Activated CD4-positive, alpha-beta T cell treated with anti-CD3 and anti-CD28 coated beads, Interleukin-2, amount 10 ng/mL, durations not matched to agents 24 days and 14 days (primary cell): ENCODE measurements at regions not wholly inside any gene's neighbourhood (a gene's known extent, or its start where the extent isn't known, plus 50 kb on each side); places are given as distances from the start of the nearest gene placed in this dataset.

Experiments used
- DNase-seq: peaks from one replicate; pipeline ENCODE4 v3.0.0; 2022
- H3K27ac Mint-ChIP-seq: one replicate; pipeline ENCODE4 v1.8.0; 2022; ENCODE audit warnings: mild to moderate bottlenecking, mixed read lengths
- H3K27me3 Mint-ChIP-seq: one replicate; pipeline ENCODE4 v1.8.0; 2022; ENCODE audit warnings: mixed read lengths
- H3K36me3 Mint-ChIP-seq: one replicate; pipeline ENCODE4 v1.8.0; 2022; ENCODE audit warnings: low read depth, mild to moderate bottlenecking, mixed read lengths
- H3K4me1 Mint-ChIP-seq: one replicate; pipeline ENCODE4 v1.8.0; 2021; ENCODE audit warnings: mixed read lengths
- H3K4me3 Mint-ChIP-seq: one replicate; pipeline ENCODE4 v1.8.0; 2022; ENCODE audit warnings: mild to moderate bottlenecking, moderate library complexity, mixed read lengths
- H3K9me3 Mint-ChIP-seq: one replicate; pipeline ENCODE4 v1.8.0; 2021; ENCODE audit warnings: mixed read lengths
- intact Hi-C: fragments of 100-400 bp; cut with micrococcal nuclease; formaldehyde crosslinking; loops from one replicate; pipeline ENCODE4 v1.15.1; 2023

- H3K4me1 Mint-ChIP-seq: no peaks in the 10 kb centered on the region
- no peaks in the 10 kb centered on the region for H3K27me3 Mint-ChIP-seq
- H3K36me3 Mint-ChIP-seq: no peaks in the 10 kb centered on the region
- intact Hi-C loops: no loop called here
- no peak overlapping the region for H3K4me3 Mint-ChIP-seq
- DNase-seq: no peak
- no peak overlapping the region for H3K27ac Mint-ChIP-seq
- H3K9me3 Mint-ChIP-seq: no peaks in the 10 kb centered on the region
Observed at GRCh38 chr15:47496343-47497185, 220.7 kb upstream of the SEMA6D start.

GRCh38 chr15:47500842-47501241 lies 216.5 kb upstream of the SEMA6D start:
- Mint-ChIP-seq H3K9me3 (no peaks in the 10 kb centered on the region), H3K27ac (no peak overlapping the region), H3K4me3 (no peak overlapping the region), H3K27me3 (no peaks in the 10 kb centered on the region), H3K4me1 (no peaks in the 10 kb centered on the region), H3K36me3 (no peaks in the 10 kb centered on the region)
- DNase-seq: no peak
- intact Hi-C loops: no loop called here

DNA sequence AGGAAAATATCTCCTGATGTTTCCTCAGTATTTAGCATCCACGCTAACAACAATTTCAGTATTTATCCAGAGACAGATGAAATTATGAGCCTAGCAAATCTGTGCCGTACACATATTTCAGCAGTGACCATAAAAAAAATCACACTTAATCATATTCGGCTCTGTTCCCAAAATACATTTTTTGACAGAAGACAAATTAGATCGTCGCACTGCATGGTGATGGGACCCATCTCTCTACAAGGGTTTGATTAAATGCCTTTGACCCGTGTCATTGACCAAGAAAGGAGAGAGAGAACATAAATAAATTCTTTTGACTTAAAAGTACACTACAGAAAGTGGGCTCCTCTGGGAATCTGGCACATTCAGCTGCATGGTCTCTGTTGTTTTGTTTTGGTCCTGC lies 215.3 kb upstream of the SEMA6D start:
- Mint-ChIP-seq H3K9me3 (no peaks in the 10 kb centered on the region), H3K36me3 (no peaks in the 10 kb centered on the region), H3K4me1 (no peaks in the 10 kb centered on the region), H3K27me3 (no peaks in the 10 kb centered on the region), H3K4me3 (no peak overlapping the region), H3K27ac (no peak overlapping the region)
- intact Hi-C loops: no loop called here
- no peak for DNase-seq

DNA sequence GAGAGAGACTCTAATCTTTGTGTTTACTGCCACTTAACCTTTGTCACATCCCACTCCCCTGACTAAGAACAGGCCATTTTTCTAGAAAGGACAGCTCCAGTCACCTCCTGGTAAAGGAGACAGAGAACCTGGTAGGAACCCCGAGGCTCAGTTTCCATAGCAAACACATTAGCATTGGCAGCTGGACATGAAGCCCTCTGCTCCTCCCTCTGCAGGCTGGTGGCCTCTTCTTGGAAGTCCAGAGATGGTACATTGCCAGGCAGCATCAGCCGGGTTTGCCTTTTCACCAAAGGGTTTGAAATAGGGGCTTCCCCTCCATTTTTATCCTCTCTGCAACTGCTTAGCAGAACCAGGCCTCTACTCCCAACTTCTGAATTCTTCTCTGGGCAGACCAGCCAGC lies 213.4 kb upstream of the SEMA6D start:
- no peak overlapping the region for H3K27ac Mint-ChIP-seq
- no peaks in the 10 kb centered on the region for H3K27me3 Mint-ChIP-seq
- no peaks in the 10 kb centered on the region for H3K4me1 Mint-ChIP-seq
- H3K4me3 Mint-ChIP-seq: no peak overlapping the region
- no peaks in the 10 kb centered on the region for H3K9me3 Mint-ChIP-seq
- no peak for DNase-seq
- H3K36me3 Mint-ChIP-seq: no peaks in the 10 kb centered on the region
- intact Hi-C loops: no loop called here

DNA sequence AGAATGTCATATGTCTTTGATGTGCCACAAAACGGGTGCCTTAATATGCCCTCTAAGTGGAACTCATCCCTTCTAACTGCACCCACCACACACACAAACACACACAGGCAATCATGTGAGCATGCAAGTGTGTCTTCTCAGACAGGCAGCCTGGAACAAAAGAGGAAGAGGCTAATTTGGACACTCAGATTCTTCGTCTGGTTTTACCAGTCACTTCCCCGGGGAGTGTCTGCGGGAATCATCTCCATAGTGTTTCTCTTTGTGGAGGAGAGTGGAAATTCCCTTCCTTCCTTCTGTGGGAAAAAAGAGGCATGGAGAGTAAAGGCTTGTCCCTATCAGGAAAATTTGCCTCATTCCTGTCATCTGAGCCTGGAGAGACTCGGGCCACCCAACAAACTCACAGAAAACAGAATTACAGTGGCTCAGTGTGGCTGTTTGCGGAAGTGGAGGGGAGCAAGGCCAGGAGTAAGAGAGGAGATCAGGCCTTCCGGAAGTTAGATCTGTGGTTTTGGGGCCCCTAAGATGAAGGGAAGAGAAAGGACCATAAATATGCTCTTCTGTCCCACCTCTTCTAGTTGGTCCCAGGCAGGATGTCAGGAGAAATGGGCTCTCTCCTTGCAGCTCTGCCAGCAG lies 212.6 kb upstream of the SEMA6D start:
- intact Hi-C loops: no loop called here
- no peak for DNase-seq

DNA sequence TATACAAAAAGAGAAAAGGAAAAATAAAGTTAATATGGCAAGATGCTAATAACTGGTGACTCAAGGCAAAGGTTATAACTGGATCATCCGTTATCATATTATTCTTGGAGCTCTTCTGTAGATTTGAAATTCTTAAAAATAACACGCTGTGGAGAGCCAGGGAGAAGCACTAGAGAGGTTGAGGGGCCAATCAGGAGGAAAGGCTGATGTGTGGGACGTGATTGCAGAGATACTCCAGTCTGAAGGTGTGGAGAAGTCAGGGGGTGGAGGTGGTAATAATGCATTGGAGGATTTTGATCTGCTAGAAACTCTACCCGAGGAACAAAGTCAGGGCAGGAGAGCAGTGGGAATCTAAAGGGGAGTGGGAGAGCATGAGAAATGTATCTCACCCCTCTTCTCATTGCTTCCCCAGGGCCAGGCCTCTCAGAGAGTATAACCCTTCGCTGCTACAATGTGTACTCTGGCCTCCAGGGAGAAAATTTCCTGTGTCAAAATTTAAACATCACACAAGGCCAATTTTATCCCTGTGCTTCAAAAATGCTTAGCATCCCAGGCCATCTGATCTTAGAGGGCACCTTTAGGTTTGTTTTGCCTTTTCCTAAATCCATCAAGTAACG lies 211.5 kb upstream of the SEMA6D start:
- Mint-ChIP-seq H3K4me1 (no peaks in the 10 kb centered on the region), H3K36me3 (no peaks in the 10 kb centered on the region), H3K27me3 (no peaks in the 10 kb centered on the region), H3K27ac (no peak overlapping the region), H3K9me3 (no peaks in the 10 kb centered on the region), H3K4me3 (no peak overlapping the region)
- intact Hi-C loops: no loop called here
- DNase-seq: no peak

More for the DNA sequence above, 212.6 kb upstream of the SEMA6D start:
- no peak overlapping the region for H3K4me3 Mint-ChIP-seq
- H3K27me3 Mint-ChIP-seq: no peaks in the 10 kb centered on the region
- H3K36me3 Mint-ChIP-seq: no peaks in the 10 kb centered on the region
- no peaks in the 10 kb centered on the region for H3K4me1 Mint-ChIP-seq
- no peaks in the 10 kb centered on the region for H3K9me3 Mint-ChIP-seq
- no peak overlapping the region for H3K27ac Mint-ChIP-seq

- Mint-ChIP-seq H3K36me3 (no peaks in the 10 kb centered on the region), H3K4me1 (no peaks in the 10 kb centered on the region), H3K27me3 (no peaks in the 10 kb centered on the region), H3K27ac (no peak overlapping the region), H3K4me3 (no peak overlapping the region), H3K9me3 (no peaks in the 10 kb centered on the region)
- intact Hi-C loops: no loop called here
- no peak for DNase-seq
Observed at GRCh38 chr15:47506329-47507100, 210.8 kb upstream of the SEMA6D start.

- no peaks in the 10 kb centered on the region for H3K4me1 Mint-ChIP-seq
- no peaks in the 10 kb centered on the region for H3K27me3 Mint-ChIP-seq
- no peaks in the 10 kb centered on the region for H3K9me3 Mint-ChIP-seq
- DNase-seq: no peak
- no peaks in the 10 kb centered on the region for H3K36me3 Mint-ChIP-seq
- H3K4me3 Mint-ChIP-seq: no peak overlapping the region
- no peak overlapping the region for H3K27ac Mint-ChIP-seq
- intact Hi-C loops: no loop called here
Observed at GRCh38 chr15:47507221-47507985, 209.9 kb upstream of the SEMA6D start.

- H3K4me3 Mint-ChIP-seq: no peak overlapping the region
- no peak overlapping the region for H3K27ac Mint-ChIP-seq
- no peaks in the 10 kb centered on the region for H3K4me1 Mint-ChIP-seq
- intact Hi-C loops: no loop called here
- DNase-seq: no peak
- no peaks in the 10 kb centered on the region for H3K9me3 Mint-ChIP-seq
- no peaks in the 10 kb centered on the region for H3K27me3 Mint-ChIP-seq
- H3K36me3 Mint-ChIP-seq: no peaks in the 10 kb centered on the region
Observed at GRCh38 chr15:47511261-47511660, 206.0 kb upstream of the SEMA6D start.

DNA sequence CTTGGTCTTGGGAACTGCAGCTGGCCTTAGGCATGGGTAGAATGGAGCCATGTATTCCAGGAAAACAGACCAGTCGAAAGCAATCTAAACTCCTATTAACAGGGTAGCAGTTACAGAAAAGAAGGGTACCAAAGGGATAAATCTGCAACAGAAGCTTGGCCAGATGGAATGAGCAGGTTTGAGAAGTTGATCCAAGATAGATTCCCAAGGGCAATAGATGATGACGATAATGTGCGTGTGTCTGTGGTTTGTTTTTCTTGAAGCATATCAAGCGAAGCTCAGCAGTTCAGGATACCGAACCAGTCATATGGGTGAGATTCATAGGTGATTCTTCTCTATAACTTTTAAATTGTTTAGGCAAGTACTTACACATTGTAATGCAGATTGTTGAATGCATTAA lies 203.8 kb upstream of the SEMA6D start:
- Mint-ChIP-seq H3K4me1 (no peaks in the 10 kb centered on the region), H3K9me3 (no peaks in the 10 kb centered on the region), H3K27ac (no peak overlapping the region), H3K27me3 (no peaks in the 10 kb centered on the region), H3K4me3 (no peak overlapping the region), H3K36me3 (no peaks in the 10 kb centered on the region)
- no peak for DNase-seq
- intact Hi-C loops: no loop called here

DNA sequence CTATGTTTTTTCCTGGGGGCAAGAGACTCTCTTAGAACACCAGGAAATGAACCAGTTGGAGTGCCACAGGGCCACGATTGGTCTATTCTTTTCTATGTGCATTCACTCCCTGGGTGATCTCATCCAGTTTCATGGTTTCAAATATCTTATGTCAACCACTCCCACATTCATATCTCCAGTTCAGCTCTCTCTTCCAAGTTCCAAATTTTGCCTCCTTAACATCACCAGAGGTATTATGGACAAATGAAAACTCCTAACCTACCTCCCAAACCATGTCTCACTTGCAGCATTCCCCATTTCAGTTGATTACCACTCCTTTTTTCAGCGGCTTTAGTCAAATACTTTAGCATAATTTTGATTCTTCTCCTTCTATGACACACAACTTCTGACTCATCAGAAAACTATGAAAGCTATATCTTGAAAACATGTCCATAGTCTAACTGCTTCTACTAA lies 203.1 kb upstream of the SEMA6D start:
- Mint-ChIP-seq H3K36me3 (no peaks in the 10 kb centered on the region), H3K27ac (no peak overlapping the region), H3K27me3 (no peaks in the 10 kb centered on the region), H3K9me3 (no peaks in the 10 kb centered on the region), H3K4me1 (no peaks in the 10 kb centered on the region), H3K4me3 (no peak overlapping the region)
- DNase-seq: no peak
- intact Hi-C loops: no loop called here

DNA sequence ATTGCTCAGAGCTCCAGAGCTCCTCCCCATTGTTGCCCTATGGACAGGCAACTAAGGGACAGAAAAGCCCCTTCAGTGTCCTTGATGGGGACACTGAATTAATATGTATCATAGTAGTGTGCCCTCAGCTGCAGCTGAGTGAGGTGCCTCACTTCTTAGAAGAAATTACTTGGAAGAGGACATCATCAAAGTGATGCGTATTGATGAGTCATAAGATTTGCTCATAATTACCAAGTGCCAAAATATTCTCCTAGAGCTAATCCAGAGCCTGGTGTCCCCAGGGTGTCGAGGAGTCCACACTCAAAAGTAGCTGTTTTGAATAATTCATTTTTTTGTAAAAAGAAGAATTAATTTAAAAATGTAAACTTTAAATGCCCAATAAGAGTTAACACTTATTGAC lies 200.7 kb upstream of the SEMA6D start:
- no peak overlapping the region for H3K4me3 Mint-ChIP-seq
- DNase-seq: no peak
- H3K27ac Mint-ChIP-seq: no peak overlapping the region
- no peaks in the 10 kb centered on the region for H3K36me3 Mint-ChIP-seq
- no peaks in the 10 kb centered on the region for H3K4me1 Mint-ChIP-seq
- H3K27me3 Mint-ChIP-seq: no peaks in the 10 kb centered on the region
- intact Hi-C loops: no loop called here
- H3K9me3 Mint-ChIP-seq: no peaks in the 10 kb centered on the region

DNA sequence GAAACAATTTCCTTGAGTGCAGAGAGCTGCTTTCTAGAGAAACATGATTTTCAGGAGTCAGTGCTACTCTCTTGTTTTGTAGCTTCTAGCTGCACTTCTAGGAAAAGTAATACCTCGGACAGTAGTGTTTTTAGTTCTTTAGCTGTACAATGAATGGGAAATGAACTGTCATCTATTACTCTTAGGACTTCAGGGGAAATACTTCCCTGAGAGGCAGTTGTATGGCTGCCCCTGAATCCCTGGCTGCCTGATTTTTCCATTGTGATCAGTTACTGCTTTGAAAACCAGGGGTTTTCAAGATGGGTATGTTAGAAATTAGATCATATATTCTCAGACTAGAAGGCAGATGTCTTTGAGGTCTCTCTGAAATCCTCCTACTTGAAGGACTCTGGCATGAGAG lies 200.3 kb upstream of the SEMA6D start:
- Mint-ChIP-seq H3K27me3 (no peaks in the 10 kb centered on the region), H3K4me3 (no peak overlapping the region), H3K27ac (no peak overlapping the region), H3K4me1 (no peaks in the 10 kb centered on the region), H3K36me3 (no peaks in the 10 kb centered on the region), H3K9me3 (no peaks in the 10 kb centered on the region)
- intact Hi-C loops: no loop called here
- DNase-seq: no peak
